ENCODE measurements at regions not wholly inside any gene's neighbourhood (a gene's known extent, or its start where the extent isn't known, plus 50 kb on each side); places are given as distances from the start of the nearest gene placed in this dataset.

DNA sequence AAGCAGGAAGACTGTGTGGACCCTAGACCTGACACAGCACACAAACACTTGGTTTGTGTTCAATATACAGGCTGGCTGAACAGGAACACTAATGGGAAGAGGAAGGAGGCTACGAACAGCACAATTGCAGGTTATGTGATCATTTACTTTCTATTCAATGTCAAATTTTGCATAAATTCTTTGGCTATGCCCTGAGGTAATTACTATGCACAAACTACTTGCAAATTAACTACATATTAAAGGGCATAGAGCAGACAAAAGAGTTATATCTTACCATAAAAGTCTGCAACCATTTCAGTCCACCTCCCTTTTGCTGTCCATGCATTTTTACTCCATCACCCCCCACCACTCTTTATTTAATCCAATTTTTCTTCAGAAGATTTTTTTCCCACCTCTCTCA lies 291.2 kb upstream of the TMTC1 start:
- DNase-seq: no peak

DNA sequence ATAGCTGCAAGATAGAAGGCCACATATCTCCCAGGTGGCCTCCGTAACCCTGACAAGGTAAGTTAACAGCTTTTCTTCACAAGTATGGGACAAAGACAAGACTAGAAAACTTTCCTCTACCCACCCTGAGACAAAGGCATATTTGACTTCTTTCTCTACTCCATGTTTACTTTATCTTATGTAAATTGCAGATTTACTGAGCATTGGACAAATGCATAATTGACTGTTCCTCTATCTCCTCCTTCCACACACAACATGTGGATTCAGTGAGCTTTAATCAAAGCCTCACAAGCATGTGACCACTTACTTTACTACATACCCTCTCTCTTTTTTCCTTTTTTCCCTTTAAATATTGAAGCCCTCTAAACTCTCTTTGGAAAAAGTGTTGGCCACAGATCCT lies 289.1 kb upstream of the TMTC1 start:
- no peak for DNase-seq

DNA sequence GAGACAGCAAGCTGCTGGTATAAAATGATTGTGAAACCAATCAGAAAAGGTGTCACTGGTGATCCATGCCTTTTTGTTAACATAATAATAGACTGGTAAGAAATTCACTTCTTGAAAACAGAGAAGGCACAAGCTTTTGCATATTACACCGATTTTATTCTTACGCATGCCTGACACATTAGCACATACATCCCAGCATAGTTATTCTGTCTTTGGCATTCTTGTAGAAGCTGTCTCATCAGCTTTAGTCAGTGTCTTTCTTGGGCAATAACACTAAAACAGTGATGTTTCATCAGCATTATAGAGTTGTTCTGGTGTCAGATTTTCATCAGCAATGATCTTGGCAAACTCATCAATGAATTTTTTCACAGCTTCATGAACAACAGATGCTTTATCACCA lies 283.4 kb upstream of the TMTC1 start:
- no peak for DNase-seq

DNA sequence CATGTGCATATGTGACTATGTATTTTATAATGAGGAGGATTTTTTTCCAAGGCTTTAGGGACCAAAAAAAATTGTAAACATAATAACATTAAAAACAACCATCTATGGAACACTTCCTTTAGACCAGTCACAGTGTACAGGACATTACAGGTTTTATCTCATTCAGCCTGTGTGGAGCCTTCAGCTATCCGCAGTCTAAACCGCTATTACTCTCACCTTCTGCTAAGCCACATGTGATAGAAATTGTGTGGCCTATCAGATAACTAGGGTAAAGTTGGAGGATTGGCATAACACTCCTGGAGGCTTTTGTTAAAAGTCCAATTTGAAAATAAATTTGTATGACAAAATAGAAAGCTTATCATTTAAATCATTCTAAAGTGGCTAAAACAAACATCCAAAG lies 281.2 kb upstream of the TMTC1 start:
- DNase-seq: no peak

DNA sequence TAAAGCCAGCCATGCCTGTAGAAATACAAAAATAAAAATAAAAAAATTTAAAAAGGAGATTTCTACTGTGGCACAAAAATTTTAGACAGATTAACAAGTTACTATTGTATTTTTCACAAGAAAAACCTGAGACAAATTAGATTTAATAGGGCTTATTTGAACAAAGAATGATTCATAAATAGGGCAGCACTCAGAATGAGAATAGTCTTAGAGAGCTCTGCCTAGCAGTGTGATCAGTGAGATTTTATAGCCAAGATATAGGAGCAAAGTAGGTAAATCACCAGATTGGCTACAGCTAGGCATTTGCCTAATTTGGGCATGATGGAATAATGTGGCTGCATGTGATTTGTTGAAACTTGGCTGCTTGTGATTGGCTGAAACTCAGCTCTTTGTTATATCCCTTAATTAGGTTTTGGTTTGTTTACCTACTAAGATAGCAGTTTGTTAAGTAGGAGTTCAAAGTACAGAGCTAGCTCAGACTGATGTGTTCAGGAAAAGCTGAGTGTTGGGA lies 279.7 kb upstream of the TMTC1 start:
- no peak for DNase-seq

DNA sequence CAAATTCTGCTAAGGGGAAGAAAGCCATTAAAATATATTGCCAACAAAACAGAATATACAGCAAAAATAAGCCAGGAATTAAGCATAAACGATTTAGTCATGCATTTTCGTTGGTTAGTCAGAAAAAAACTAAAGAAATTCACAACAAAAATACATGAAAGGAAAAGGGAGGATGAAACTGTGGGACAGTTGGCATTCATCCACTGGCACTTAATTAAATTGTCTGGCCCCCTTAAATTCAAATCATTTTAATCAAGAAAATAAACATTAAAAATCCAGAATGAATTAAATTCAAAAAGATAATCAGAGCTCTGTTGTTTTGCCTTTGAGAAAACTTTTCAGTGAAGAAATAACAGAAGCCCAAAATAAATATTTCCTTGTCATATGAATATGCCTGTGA lies 264.6 kb upstream of the TMTC1 start:
- no peak for DNase-seq

DNA sequence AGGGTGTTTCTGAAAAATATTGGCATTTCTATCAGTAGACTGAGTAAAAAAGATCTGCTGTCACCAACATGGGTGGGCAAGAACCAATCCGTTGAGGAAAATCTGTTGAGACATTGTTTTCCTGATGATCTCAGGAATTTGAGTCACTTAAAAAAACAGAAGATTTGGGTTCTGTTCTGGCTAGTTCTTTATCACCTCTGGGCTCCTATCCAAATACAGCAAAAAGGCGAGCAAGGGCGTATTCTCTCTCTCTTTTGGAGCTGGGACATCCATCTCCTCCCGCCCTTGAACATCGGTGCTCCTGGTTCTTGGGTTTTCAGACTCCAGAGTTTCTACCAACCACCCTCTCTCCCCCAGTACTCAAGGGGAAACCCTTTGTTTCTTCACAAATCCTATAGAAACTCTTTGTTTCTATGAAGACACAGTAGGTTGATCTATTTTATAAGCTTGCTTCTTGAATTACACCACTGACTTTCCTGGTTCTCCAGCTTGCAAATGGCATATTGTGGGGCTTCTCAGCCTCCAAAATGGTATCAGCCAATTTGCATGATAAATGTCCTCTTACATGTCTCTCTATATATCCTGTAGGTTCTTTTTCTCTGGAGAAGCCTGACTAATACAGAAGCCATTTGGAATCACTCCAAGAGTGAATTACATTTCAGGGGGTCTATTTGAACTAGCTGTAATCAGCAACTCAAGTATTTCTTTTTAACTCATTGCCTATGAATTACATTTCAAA lies 263.9 kb upstream of the TMTC1 start:
- no peak for DNase-seq

DNA sequence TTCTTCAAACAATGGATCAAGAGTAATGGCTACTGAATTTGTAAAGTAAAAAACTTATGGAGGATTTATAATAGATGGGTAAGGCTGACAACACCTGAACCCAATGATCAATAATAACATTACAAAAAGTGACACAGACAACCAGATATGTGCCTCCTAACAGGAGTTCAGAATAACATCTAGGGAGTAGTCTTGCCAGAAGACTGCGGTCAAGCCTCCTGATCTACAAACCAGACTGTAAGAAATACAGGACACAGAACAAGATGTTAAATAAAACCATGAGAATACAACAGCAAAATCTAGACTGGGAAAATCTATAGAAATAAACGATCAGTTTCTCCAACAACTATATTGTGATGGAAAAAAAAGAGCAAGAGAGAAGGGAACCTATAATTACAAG lies 262.6 kb upstream of the TMTC1 start:
- no peak for DNase-seq

DNA sequence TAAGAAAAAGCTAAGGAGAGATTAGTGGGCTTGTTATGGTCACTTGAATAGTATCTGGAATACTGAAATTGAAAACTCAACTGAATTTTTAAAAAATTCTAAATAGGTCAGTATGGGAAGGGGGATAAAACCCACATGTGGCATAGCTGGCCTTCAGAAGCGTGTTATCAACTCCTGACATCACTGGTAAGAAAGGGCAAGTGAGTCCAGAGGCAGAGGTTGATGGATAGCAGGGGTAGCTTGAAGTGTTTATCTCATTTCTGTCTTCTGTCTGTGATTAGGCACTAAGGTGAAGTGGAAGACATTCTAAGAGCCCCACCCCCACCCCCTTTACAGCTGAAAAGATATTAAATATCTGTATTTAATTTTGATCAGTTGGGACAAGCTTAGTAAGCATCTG lies 261.4 kb upstream of the TMTC1 start:
- DNase-seq: no peak

DNA sequence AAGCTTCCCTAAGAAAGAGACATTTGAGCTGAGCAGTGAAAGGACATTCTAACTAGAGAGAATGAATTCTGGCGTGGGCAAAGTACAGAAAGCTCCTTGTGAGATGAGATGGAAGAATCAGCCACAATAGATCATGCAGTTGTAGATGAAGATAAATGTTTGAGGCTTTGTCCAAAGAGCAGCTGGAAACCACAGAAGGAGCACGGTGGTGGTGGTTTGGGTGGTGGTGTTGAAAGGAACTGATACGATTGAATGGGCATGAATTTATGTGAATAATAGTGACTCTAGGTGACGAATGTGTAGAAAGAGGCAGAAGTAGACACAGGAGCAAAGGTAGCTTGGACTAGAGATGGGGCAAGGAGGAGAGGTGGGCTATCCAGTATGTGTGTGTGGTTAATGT lies 260.5 kb upstream of the TMTC1 start:
- DNase-seq: no peak

DNA sequence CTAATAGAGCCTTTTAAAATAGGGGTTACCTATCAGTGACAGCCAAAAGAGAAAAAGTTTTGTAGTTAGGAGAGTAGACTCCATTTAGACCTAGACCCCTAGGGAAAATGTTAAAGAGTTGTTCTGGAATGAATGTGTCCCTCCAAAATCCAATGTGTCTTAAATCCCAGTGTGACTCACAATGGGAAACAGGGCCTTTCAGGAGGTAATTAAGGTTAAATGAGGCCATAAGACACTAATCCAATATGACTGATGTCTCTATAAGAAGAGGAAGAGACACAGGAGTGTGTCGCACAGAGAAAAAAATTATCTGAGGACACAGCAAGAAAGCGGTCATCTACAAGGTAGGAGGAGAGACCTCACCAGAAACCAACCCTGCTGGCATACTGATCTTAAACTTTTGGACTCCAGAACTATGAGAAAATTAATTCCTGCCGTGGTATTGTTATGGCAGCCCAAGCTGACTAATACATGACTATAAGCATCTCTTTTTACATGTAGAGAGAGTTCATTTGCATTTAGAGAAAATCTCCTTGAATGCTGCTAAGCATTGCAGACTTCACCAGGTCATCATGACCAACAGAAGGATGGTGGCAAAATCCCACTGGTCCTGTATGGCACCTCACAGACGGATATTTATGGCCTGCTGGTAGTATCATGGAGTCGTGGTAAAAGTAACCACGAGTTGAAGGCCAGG lies 259.6 kb upstream of the TMTC1 start:
- DNase-seq: no peak

DNA sequence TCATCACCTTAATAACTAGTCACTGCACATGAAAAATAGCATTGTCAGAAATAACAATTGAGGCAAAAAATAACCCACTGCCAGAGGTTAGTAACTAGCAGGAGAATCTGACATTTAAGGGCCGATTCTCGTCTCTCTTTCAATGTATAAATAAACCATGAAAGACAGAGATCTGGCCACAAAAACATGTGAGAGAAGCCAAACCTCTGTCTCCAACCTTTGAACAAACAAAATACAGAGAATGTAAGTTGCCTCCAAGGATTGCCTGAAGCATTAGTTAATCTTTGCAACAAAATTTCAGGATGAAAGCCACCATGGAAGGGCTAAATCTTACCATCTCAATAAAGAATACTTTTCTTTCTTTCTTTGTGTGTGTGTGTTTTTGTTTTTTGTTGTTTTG lies 257.4 kb upstream of the TMTC1 start:
- no peak for DNase-seq

DNA sequence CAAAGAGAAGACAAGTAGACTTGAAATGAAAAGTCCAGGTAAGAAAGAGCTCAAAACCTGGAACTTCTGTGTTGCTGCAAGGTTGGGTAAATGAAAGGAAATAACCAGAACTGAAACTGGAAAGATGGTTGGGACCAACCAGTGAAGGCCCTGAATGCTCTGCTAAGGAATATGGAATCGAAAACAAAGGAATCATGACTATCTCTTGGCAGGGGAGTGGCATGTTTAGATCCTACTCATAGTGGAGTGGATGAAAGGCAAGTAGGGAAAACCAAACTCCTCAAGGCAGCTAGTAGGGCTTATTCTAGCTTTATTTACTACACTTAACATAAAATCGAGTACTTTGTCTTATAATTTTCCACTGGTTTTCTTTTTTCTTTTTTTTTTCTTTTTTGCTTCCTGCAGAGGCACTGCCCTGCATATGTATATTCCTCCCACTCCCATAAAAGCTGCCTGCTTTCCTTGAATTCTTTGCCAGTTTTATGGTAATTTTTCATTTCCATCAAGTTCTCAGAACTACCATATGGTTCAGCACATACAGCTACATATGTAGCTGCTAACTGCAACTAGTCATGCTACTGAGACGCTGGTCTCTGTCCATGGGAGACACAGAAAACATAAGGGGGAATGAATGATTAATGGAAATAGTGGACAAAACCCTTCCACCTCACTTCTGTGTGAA lies 247.1 kb upstream of the TMTC1 start:
- DNase-seq: no peak

DNA sequence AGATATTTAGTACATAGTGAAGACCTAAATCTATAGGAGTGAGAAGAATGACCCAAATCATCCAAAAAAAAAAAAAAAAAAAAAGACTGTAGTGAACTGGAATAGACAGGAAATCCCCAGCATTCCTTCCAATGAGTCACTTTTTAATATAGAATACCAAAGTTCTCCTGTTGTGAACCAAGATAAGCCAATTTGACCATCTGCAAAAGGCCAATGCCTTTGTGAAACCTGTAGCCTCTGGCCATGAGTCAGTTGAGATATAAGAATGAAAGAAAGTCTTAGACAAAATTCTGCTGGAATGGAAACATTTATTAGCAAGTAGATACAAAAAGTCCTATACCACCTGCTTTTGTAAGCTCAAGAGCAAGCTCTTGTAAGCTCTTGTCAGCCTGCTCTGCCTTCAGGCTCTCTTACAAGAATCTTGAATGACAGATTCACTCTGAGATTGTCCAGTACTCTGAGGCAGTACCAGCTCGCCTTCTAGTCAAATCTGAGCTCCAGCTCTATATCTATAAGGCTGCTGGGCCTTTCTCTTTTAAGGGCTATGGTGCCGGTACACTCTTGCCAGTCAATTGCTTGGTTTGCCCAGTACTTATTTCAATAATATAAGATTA lies 243.0 kb upstream of the TMTC1 start:
- no peak for DNase-seq

DNA sequence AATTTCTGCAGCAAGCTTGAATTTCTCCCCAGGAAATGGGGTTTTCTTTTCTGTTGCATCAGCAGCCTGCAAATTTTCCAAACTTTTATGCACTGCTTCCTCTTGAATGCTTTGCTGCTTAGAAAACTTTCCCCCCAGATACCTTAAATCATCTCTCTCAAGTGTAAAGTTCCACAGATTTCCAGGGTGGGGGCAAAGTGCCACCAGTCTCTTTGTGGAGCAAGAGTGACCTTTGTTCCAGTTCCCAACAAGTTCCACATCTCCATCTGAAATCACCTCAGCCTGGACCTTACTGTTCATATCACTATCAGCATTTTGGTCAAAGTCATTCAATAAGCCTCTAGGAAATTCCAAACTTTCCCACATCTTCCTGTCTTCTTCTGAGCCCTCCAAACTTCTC lies 241.6 kb upstream of the TMTC1 start:
- no peak for DNase-seq

DNA sequence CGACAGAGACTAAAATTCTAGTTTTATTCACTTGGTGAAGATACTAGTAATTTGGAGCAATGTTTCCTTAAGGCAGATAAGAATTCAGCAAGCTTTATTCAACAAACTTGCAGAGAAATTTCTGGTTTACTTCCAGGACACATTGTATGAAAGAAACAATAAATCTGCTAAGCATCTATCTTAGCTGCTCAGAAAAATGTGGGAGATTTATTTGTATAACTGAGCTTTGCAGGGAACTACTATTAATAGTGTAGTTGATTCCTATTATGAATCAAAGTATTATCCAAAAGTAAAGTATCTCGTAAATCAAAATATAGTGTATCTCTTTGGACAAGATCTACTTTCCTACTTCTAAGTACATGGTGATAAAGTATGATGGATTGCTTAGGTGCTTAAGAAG lies 239.4 kb upstream of the TMTC1 start:
- no peak for DNase-seq

DNA sequence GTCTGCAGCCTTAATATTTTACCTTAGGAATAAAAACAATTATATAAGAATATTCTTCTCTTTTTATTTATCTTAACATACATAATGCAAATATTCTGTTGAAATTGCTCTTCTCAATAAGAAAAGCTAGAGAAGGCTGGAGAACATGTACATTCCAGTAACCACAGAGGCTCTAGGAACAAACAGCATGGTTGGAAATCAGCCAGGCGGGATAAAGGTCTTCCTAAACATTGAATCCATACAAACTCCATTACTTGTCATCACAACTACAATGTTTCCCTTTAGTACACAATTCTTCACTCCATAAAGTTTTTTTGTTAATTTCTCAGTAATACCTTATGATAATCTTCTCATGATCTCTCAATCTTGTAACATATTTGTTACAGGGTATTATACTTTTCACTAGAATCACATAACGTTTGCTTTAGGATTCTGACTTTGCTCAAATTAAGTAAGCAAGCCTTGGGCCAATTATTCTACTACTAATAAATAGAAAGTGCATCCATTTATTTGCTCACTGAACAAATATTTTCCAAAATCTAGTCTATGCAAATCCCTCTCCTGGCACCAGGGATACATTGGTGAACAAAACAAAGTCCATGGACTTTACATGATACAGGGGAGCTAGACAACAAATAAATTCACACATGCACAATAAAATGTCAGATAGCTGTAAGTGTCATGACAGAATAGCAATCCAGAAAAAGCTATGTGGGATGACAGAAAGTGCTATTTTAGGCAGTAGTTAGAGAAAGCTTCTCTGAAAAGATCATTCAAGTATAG lies 237.5 kb upstream of the TMTC1 start:
- DNase-seq: no peak

DNA sequence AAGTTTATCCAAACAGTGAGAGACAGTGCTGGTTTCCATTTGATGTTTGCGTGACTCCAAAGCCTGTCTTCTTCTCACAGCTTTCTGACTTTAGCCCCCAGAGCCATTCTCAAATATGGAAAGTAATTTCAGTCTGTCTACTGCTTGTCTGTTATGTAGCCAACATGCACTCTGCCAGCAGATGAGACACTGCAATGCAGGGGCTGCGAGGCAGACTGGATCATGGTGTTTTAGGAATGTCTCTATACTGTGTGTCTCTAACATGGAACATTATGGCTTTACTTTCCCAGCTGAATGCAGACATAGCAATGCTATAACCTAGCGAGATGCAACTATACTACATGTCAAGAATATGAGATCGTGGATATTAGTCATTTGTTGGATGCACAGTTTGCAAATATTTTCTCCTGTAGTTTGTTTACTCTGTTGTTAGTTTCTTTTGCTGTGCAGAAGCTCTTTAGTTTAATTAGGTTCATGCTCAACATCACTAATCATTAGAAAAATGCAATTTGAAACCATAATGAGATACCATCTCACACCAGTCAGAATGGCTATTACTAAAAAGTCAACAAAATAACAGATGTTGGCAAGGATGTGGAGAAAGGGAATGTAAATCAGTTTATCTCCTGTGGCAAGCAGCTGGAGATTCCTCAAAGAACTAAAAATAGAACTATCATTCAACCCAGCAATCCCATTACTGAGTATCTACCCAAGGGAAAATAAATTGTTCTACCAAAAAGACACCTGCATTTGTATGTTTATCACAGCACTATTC lies 235.8 kb upstream of the TMTC1 start:
- DNase-seq: no peak

DNA sequence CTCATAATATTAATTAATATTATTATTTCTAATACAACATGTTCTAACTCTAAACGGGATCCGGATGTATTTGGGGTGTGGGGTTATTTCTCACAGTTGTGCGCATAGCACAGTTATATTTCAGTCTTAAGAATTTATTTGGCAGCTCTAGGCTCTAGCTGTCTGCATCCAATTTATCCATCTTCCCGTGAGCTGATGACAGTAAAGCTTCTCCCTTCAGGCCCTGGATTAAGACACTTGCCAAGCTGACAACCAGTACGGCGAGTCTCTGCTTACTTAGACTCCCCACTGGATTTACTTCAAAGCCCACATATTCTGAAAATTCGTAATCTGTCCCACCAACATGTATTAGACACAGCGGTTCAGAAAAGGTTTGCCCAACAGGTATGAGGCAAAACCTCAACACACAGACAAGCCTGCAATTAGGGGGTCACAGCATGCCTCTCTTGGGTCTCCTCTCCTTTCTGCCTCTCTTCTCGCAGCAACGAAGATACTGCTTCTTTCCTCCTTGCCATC lies 232.9 kb upstream of the TMTC1 start:
- no peak for DNase-seq

DNA sequence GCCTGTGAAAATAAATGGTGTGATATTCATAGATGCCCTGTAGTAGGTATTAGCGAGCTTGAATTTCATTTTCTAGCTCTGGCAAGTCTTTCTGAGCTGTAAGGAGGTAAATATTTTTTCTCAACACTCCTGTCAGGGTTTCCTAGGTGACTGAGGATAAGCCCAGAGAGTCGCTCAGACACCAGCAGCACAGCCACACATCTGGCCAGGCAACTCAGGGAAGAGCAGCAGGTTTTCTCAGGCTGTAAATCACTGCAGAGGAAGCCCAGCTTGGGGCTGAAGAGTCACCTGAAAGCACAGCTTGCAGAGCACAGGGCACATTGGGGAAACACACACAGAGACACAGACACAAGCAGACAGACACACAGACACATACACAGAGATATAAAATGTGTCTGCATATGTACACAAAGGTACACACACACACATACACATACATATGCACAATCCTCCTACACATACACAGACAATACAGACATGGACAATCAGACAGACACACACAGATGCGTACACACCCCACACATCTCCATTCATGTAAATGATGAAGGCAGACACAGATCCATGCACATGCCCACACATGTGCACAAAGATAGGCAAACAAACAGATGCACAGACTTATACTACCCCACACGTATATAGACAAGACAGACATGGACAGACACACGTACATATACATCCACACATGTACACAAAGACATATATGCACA lies 232.0 kb upstream of the TMTC1 start:
- no peak for DNase-seq

DNA sequence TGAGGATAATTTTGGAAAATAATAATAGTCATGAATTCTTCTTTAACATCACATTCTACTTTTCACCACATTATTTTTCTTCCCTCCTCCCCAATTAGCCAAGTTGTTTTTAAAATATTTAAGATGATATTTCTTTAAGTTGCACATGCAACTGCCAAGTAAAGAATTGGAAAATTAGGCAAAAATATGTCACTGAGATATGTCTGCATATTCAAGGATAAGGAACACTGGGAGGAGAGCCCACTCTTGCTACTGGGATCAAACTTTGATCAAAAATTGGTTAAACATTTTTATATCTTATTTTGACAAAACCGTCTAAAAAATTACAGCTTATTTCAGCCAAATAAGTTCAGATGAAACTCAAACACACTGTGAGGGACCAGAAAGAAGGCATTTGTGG lies 231.2 kb upstream of the TMTC1 start:
- DNase-seq: no peak
